Mesodermal cell (in vitro differentiated cells): ENCODE measurements at regions not wholly inside any gene's neighbourhood (a gene's known extent, or its start where the extent isn't known, plus 50 kb on each side); places are given as distances from the start of the nearest gene placed in this dataset.

Experiments used
- H3K27ac ChIP-seq: 2 replicates; pipeline ENCODE4 v1.7.0; 2013; ENCODE audit warnings: mild to moderate bottlenecking, low read depth, low read length, moderate library complexity; ENCODE audit not compliant: severe bottlenecking
- H3K36me3 ChIP-seq: 2 replicates; pipeline ENCODE4 v1.7.1; 2013; ENCODE audit warnings: mild to moderate bottlenecking, low read length, moderate library complexity; ENCODE audit not compliant: control insufficient read depth, insufficient read depth
- H3K4me1 ChIP-seq: one replicate; pipeline ENCODE4 v1.7.1; 2013; ENCODE audit warnings: mild to moderate bottlenecking, low read length; ENCODE audit not compliant: insufficient read depth, control insufficient read depth, poor library complexity, severe bottlenecking
- H3K4me3 ChIP-seq: 2 replicates; pipeline ENCODE4 v1.7.0; 2013; ENCODE audit warnings: low read length, control low read depth, mild to moderate bottlenecking; ENCODE audit not compliant: insufficient read depth, poor library complexity, severe bottlenecking; ENCODE audit errors: extremely low read depth
- H3K9me3 ChIP-seq: 2 replicates; pipeline ENCODE4 v1.7.1; 2013; ENCODE audit warnings: mild to moderate bottlenecking, low read length, moderate library complexity; ENCODE audit not compliant: control insufficient read depth
- WGBS, 2 experiments: methylation state at CpG; one replicate each; pipeline ENCODE4 v1.1.5; 2013; ENCODE audit warnings: missing lambda C conversion rate in 2 of 2; ENCODE audit not compliant: insufficient coverage in 2 of 2; 5-methylcytosine and 5-hydroxymethylcytosine counted together

- Histone ChIP-seq H3K36me3 (no peaks in the 10 kb centered on the region), H3K4me3 (no peak overlapping the region), H3K27ac (no peak overlapping the region), H3K9me3 (no peaks in the 10 kb centered on the region), H3K4me1 (no peaks in the 10 kb centered on the region)
These were observed 1418.5 kb downstream of the EFNB2 start for GRCh38 chr13:105116966-105117365.

DNA sequence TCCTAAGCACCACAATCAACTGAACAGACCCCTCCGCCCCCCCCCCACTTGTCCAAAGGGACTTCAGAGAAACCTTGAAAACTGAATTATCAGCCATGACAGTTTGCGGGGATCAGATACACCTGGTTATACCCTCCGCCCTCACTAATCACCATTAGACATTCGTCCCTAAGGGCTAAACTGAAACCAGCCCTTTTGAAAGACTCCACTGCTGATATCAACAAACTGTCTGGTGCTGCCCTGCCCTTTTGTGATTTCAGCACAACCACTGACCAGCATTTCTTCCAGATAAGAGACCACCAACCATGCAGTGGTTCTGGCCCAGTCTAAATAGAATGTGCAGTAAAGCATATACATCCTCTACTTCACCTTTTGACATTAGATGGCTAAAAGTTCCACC lies 1422.9 kb downstream of the EFNB2 start:
- WGBS, 2 experiments, result 76 to 96% methylated on average over 3 of the region's 4 CpGs
- no peak overlapping the region for H3K27ac ChIP-seq
- no peaks in the 10 kb centered on the region for H3K4me1 ChIP-seq
- H3K36me3 ChIP-seq, result no peaks in the 10 kb centered on the region
- H3K9me3 ChIP-seq, result no peaks in the 10 kb centered on the region
- H3K4me3 ChIP-seq, result no peak overlapping the region

GRCh38 chr13:105107781-105108180 lies 1427.7 kb downstream of the EFNB2 start:
- Histone ChIP-seq H3K4me3 (no peak overlapping the region), H3K36me3 (no peaks in the 10 kb centered on the region), H3K4me1 (no peaks in the 10 kb centered on the region), H3K9me3 (no peaks in the 10 kb centered on the region), H3K27ac (no peak overlapping the region)
- WGBS, 2 experiments, result 73 to 93% methylated on average over 2 of the region's 3 CpGs

GRCh38 chr13:105105471-105105870 lies 1430.0 kb downstream of the EFNB2 start:
- WGBS, 2 experiments, result no CpG with 5 or more reads among the region's 4 CpGs
- H3K36me3 ChIP-seq, result no peaks in the 10 kb centered on the region
- H3K27ac ChIP-seq, result no peak overlapping the region
- H3K9me3 ChIP-seq, result no peaks in the 10 kb centered on the region
- H3K4me3 ChIP-seq, result no peak overlapping the region
- no peaks in the 10 kb centered on the region for H3K4me1 ChIP-seq

DNA sequence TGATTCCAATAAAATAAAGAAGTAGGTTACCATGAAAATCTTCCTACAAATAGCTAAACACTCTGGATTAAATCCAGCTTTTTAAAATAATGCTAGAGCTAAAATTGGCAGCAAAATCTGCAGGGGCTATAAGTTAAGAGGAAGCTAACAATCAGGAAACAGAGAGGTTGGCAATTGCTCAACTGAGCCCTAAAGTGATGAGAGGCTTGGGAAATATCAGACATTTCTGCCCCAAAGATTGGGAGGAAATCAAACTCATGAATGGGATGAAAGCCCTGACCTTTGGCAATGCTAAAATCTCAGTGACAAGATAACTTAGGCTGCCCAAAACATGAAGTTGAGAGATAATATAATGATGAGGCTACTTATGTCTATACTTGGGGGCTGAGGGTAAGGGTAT lies 1437.9 kb downstream of the EFNB2 start:
- H3K27ac ChIP-seq, result no peak overlapping the region
- H3K9me3 ChIP-seq, result no peaks in the 10 kb centered on the region
- H3K36me3 ChIP-seq, result no peaks in the 10 kb centered on the region
- H3K4me3 ChIP-seq, result no peak overlapping the region
- no peaks in the 10 kb centered on the region for H3K4me1 ChIP-seq

DNA sequence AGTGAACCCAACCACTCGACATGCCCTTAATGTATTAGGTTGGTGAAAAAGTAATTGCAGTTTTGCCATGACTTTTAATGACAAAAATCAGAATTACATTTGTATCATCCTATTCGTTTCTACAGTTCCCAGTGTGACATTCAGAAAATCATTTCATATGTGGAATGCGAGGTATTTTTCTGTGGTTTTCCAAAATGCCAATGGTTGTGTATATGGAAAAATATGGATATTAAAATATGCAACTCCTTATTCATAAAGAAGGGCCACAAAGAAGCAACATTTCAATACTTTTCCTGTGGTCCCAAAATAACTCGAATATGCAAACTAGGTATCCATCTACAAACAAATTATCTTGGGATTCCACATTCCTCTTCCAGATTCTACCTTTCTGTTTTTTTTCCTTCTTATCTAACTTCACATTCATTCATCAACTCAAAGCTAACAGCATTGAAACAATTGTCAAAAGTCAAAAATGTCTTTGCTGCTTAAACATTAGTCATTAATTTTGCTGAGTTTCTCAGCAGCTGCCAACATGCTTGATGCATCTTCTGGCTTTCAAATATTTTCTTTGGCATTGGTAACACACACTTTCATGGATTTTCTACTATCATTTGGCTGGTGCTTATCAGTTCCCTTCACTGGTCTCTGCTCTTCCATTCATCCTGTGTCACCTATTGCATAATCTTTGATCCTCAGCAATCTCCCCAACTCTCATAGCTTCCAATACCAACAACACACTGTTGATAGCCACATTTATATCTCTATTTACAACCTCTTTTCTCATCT lies 1445.4 kb downstream of the EFNB2 start:
- Histone ChIP-seq H3K4me1 (no peaks in the 10 kb centered on the region), H3K36me3 (no peaks in the 10 kb centered on the region), H3K9me3 (no peaks in the 10 kb centered on the region), H3K27ac (no peak overlapping the region), H3K4me3 (no peak overlapping the region)
- 70 to 100% methylated on average over 1 of the region's 4 CpGs for WGBS, 2 experiments

DNA sequence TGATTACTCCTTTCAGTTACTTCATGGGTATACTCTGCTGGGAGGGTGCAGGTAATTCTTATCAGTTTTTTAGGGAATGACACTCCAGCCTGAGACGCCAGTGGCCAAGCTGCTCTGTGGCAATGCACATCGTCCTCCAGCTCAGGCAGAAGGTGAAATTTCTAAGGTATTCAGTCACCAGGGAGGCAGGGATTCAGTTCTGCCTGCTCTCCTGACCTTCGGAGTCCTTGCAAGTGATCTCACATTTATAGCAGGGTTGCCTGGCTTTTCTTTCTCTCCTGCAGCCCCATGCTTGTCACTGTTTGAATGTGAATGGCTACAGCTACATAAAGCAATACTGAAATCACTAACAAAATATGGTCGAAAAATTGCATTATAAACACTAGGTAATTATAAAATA lies 1447.5 kb downstream of the EFNB2 start:
- no peak overlapping the region for H3K27ac ChIP-seq
- no peaks in the 10 kb centered on the region for H3K9me3 ChIP-seq
- H3K4me3 ChIP-seq, result no peak overlapping the region
- H3K36me3 ChIP-seq, result no peaks in the 10 kb centered on the region
- H3K4me1 ChIP-seq, result no peaks in the 10 kb centered on the region
- 44 to 50% methylated on average over 2 to 3 of the region's 4 CpGs for WGBS, 2 experiments

- no peaks in the 10 kb centered on the region for H3K9me3 ChIP-seq
- no peaks in the 10 kb centered on the region for H3K36me3 ChIP-seq
- 88% methylated on average over 1 of the region's 5 CpGs; no CpG with 5 or more reads in 1 of the 2 experiments for WGBS, 2 experiments
- no peaks in the 10 kb centered on the region for H3K4me1 ChIP-seq
- H3K4me3 ChIP-seq, result no peak overlapping the region
- H3K27ac ChIP-seq, result no peak overlapping the region
These were observed 1450.5 kb downstream of the EFNB2 start for GRCh38 chr13:105084931-105085330.

DNA sequence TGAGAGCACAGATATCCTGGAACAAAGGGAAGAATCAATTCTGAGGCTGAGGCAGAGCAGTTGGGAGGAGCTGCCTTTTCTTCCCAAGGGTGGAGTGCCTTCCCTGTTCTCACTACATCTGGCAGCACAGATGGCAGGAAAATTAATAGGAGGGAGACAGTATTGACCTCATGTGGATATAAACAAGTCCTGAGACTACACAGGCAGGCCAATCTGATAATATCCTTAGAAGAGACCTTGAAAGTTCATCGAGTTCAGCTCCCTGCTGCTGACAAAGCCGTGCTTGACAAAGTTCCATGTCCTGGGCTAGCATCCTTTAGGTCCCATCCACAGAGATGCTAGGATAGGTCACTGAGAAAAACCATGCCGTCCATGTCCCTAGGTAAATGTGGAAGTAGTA lies 1451.5 kb downstream of the EFNB2 start:
- WGBS, 2 experiments, result 77 to 100% methylated on average over 2 of the region's 3 CpGs
- no peak overlapping the region for H3K27ac ChIP-seq
- H3K4me1 ChIP-seq, result no peaks in the 10 kb centered on the region
- H3K9me3 ChIP-seq, result no peaks in the 10 kb centered on the region
- H3K36me3 ChIP-seq, result no peaks in the 10 kb centered on the region
- no peak overlapping the region for H3K4me3 ChIP-seq

GRCh38 chr13:105074755-105075154 lies 1460.7 kb downstream of the EFNB2 start:
- Histone ChIP-seq H3K27ac (no peak overlapping the region), H3K4me3 (no peak overlapping the region), H3K36me3 (no peaks in the 10 kb centered on the region), H3K4me1 (no peaks in the 10 kb centered on the region), H3K9me3 (no peaks in the 10 kb centered on the region)
- no CpG with 5 or more reads among the region's 2 CpGs for WGBS, 2 experiments

DNA sequence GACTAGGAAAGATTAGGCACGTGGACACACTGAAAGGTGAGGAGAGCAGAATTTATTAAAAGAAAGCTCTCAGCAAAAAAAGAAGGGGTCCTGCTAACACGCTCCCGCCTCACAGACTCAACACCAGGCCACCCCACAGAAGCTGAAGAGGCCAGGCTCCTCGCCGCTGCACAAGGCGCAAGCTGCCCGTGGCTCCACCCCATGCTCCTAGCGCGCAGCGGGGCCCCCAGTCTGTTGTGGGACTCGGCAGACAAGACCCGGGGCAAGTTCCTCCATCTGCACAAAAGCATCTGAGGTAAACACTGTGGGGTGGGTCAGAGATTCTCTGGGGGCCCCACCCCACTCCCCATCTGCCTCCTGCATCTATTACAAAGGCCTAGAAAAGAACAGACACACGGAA lies 1462.4 kb downstream of the EFNB2 start:
- Histone ChIP-seq H3K27ac (no peak overlapping the region), H3K4me1 (no peaks in the 10 kb centered on the region), H3K36me3 (no peaks in the 10 kb centered on the region), H3K9me3 (no peaks in the 10 kb centered on the region), H3K4me3 (no peak overlapping the region)
- 92 to 100% methylated on average over 2 to 8 of the region's 13 CpGs for WGBS, 2 experiments
